Mesendoderm (in vitro differentiated cells): ENCODE measurements at regions not wholly inside any gene's neighbourhood (a gene's known extent, or its start where the extent isn't known, plus 50 kb on each side); places are given as distances from the start of the nearest gene placed in this dataset.

Experiments
- DNase-seq: peaks from one replicate; pipeline ENCODE4 v3.0.0; 2013
- H2AK5ac ChIP-seq: 2 replicates; pipeline ENCODE4 v1.6.1; 2013; ENCODE audit warnings: low read length, inconsistent platforms
- H2BK120ac ChIP-seq: 2 replicates; pipeline ENCODE4 v1.6.1; 2013; ENCODE audit warnings: low read depth, mild to moderate bottlenecking, low read length, moderate library complexity, mixed read lengths
- H2BK15ac ChIP-seq: replicated peaks from 2 replicates; pipeline ENCODE4 v1.6.1; 2013; ENCODE audit warnings: low read depth, mild to moderate bottlenecking, moderate library complexity
- H2BK5ac ChIP-seq: 2 replicates; pipeline ENCODE4 v1.6.1; 2013; ENCODE audit warnings: low read length, inconsistent platforms
- H3K18ac ChIP-seq: 2 replicates; pipeline ENCODE4 v1.6.1; 2013; ENCODE audit warnings: mild to moderate bottlenecking, low read length, mixed read lengths
- H3K23ac ChIP-seq: one replicate; pipeline ENCODE4 v1.6.1; 2013; ENCODE audit warnings: low read length
- H3K27ac ChIP-seq: 2 replicates; pipeline ENCODE4 v1.5.1; 2013; ENCODE audit warnings: low read depth, mild to moderate bottlenecking, inconsistent platforms, low read length, moderate library complexity
- H3K27me3 ChIP-seq: 2 replicates; pipeline ENCODE4 v1.6.1; 2013; ENCODE audit warnings: low read length, control low read depth, mild to moderate bottlenecking, inconsistent platforms; ENCODE audit not compliant: insufficient read depth, poor library complexity
- H3K36me3 ChIP-seq: 2 replicates; pipeline ENCODE4 v1.6.1; 2013; ENCODE audit warnings: low read length, inconsistent platforms; ENCODE audit not compliant: control insufficient read depth, insufficient read depth
- H3K4ac ChIP-seq: one replicate; pipeline ENCODE4 v1.6.1; 2013; ENCODE audit warnings: low read depth, mild to moderate bottlenecking, low read length, moderate library complexity
- H3K4me1 ChIP-seq: 2 replicates; pipeline ENCODE4 v1.6.1; 2013; ENCODE audit warnings: low read depth, low read length, inconsistent platforms; ENCODE audit not compliant: control insufficient read depth
- H3K4me2 ChIP-seq: 2 replicates; pipeline ENCODE4 v1.6.1; 2013; ENCODE audit warnings: low read length
- H3K4me3 ChIP-seq: 2 replicates; pipeline ENCODE4 v1.5.1; 2013; ENCODE audit warnings: mild to moderate bottlenecking, low read length
- H3K56ac ChIP-seq: one replicate; pipeline ENCODE4 v1.6.1; 2013; ENCODE audit warnings: low read length
- H3K79me1 ChIP-seq: 2 replicates; pipeline ENCODE4 v1.6.1; 2013; ENCODE audit warnings: low read length, inconsistent platforms
- H3K79me2 ChIP-seq: 2 replicates; pipeline ENCODE4 v1.6.1; 2013; ENCODE audit warnings: mild to moderate bottlenecking, low read length; ENCODE audit not compliant: control insufficient read depth, insufficient read depth
- H3K9ac ChIP-seq: 2 replicates; pipeline ENCODE4 v1.6.1; 2013; ENCODE audit warnings: low read length, inconsistent platforms
- H4K5ac ChIP-seq: one replicate; pipeline ENCODE4 v1.6.1; 2013; ENCODE audit warnings: low read length
- H4K8ac ChIP-seq: one replicate; pipeline ENCODE4 v1.6.1; 2013; ENCODE audit warnings: low read depth, mild to moderate bottlenecking, control low read depth, low read length, moderate library complexity
- WGBS: extraction: QIAGEN DNeasy Blood & Tissue Kit; methylation state at CpG from one replicate; pipeline ENCODE4 v1.1.7; 2013; ENCODE audit warnings: low lambda C conversion rate, missing lambda C conversion rate; ENCODE audit not compliant: insufficient coverage; ENCODE audit errors: extremely low coverage; 5-methylcytosine and 5-hydroxymethylcytosine counted together

- no peak overlapping the region for H3K18ac ChIP-seq
- no peaks in the 10 kb centered on the region for H3K79me2 ChIP-seq
- no peak for DNase-seq
- no peak overlapping the region for H4K5ac ChIP-seq
- no peaks in the 10 kb centered on the region for H3K27me3 ChIP-seq
- WGBS = no CpG with 5 or more reads among the region's 2 CpGs
- no peak overlapping the region for H4K8ac ChIP-seq
- H2BK120ac ChIP-seq = no peak overlapping the region
- no peaks in the 10 kb centered on the region for H3K79me1 ChIP-seq
- H3K4ac ChIP-seq = no peak overlapping the region
- no peak overlapping the region for H3K27ac ChIP-seq
- H2BK15ac ChIP-seq = no peak overlapping the region
- H3K4me1 ChIP-seq = no peaks in the 10 kb centered on the region
- H3K56ac ChIP-seq = no peak overlapping the region
- no peak overlapping the region for H3K4me3 ChIP-seq
- no peak overlapping the region for H3K9ac ChIP-seq
- no peak overlapping the region for H3K23ac ChIP-seq
- H2BK5ac ChIP-seq = no peak overlapping the region
- H3K36me3 ChIP-seq = no peaks in the 10 kb centered on the region
- H3K4me2 ChIP-seq = no peak overlapping the region
- H2AK5ac ChIP-seq = no peak overlapping the region
These were observed 1039.1 kb upstream of the INTU start for GRCh38 chr4:126593626-126594025.

DNA sequence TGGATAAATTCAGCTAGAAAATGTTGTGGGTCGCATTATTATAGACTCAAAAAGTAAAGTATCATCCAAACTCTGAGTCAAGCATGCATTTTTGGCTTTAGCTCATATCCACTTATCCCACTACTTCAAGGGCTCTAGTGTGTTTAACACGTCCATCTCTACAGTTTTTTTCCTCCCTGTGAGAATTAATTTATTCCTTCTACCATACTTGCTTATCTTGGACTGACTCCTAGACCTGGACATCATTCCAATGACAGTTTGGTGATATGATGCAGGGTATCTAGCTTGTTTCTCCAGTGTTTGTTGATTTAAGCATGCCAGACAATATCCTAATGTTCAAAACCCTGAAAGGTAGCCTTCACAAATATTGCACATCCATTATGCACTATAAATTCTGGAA, 1037.1 kb upstream of the INTU start:
- no peak overlapping the region for H2BK120ac ChIP-seq
- no peak overlapping the region for H3K9ac ChIP-seq
- no peaks in the 10 kb centered on the region for H3K27me3 ChIP-seq
- no peaks in the 10 kb centered on the region for H3K79me1 ChIP-seq
- H3K27ac ChIP-seq = no peak overlapping the region
- H4K8ac ChIP-seq = no peak overlapping the region
- no peak overlapping the region for H3K4me3 ChIP-seq
- H2BK5ac ChIP-seq = no peak overlapping the region
- no peak for DNase-seq
- no peaks in the 10 kb centered on the region for H3K4me1 ChIP-seq
- H4K5ac ChIP-seq = no peak overlapping the region
- no peak overlapping the region for H3K18ac ChIP-seq
- no peaks in the 10 kb centered on the region for H3K79me2 ChIP-seq
- H3K4ac ChIP-seq = no peak overlapping the region
- H2AK5ac ChIP-seq = no peak overlapping the region
- no CpG with 5 or more reads among the region's 2 CpGs for WGBS
- H3K4me2 ChIP-seq = no peak overlapping the region
- H3K23ac ChIP-seq = no peak overlapping the region
- H3K56ac ChIP-seq = no peak overlapping the region
- no peaks in the 10 kb centered on the region for H3K36me3 ChIP-seq
- no peak overlapping the region for H2BK15ac ChIP-seq

DNA sequence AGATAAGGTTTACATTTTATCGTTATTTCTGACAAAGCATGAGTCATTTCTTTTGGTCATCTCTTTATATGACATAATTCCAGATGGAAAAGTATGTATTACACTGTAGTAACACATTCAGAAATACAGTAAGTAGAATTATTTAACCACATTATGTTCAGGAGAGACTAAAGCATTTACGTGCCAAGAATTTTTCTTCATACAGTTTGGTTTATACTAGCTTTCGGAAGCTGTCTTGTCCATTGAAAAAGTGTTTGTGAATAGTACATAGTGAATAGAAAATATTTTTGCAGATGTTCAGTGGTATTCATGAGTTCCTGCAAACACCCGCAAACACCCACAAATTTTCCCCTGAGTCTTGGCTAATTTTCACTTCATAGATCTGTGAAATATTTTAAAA, 1033.0 kb upstream of the INTU start:
- Histone ChIP-seq H2BK5ac (no peak overlapping the region), H3K23ac (no peak overlapping the region), H3K18ac (no peak overlapping the region), H3K27ac (no peak overlapping the region), H3K4ac (no peak overlapping the region), H3K79me1 (no peaks in the 10 kb centered on the region), H3K79me2 (no peaks in the 10 kb centered on the region), H3K27me3 (no peaks in the 10 kb centered on the region), H3K56ac (no peak overlapping the region), H4K5ac (no peak overlapping the region), H3K4me2 (no peak overlapping the region), H3K4me3 (no peak overlapping the region), H2BK120ac (no peak overlapping the region), H3K4me1 (no peaks in the 10 kb centered on the region), H4K8ac (no peak overlapping the region), H2AK5ac (no peak overlapping the region), H2BK15ac (no peak overlapping the region), H3K9ac (no peak overlapping the region), H3K36me3 (no peaks in the 10 kb centered on the region)
- DNase-seq = no peak
- WGBS = no CpG with 5 or more reads among the region's 4 CpGs

DNA sequence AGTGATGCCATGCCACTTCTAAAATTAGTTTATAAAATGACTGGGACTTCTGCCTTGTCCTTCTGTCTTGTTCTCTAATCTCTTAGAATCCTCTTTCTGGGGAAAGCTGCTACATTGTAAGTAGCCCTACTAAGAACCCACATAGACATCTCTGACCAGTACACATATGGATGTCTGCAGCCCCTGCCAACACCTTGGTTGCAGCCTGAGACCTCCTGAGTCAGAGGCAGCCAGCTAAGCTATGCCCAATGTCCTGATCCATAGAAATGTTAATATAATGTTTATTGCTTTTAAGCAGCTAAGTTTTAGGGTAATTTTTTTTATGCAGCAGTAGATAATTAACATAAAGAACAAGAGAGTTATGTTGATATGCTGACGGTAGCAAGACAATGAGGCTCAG, 1029.5 kb upstream of the INTU start:
- DNase-seq = no peak
- no CpG with 5 or more reads among the region's 1 CpG for WGBS

DNA sequence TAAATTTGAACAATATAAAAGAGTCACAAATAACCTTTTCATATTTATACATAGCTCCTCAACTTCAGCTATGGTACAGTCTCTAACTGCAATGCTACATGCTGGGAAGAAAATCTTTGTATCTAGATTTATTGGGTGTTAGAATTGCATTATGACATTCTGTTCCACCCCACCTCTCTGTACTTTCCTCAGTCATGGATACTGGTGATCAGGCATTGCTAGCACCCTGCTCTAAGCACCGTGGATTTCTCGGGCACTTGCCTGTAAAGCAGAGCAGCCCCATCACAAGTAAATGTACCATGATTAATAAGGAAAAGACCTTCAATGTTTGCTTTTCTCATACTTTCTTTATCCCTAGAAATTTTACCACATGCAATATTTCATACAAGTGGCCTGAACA, 1028.9 kb upstream of the INTU start:
- Histone ChIP-seq H2AK5ac (no peak overlapping the region), H3K4me2 (no peak overlapping the region), H3K36me3 (no peaks in the 10 kb centered on the region), H3K79me2 (no peaks in the 10 kb centered on the region), H4K5ac (no peak overlapping the region), H2BK120ac (no peak overlapping the region), H4K8ac (no peak overlapping the region), H3K27ac (no peak overlapping the region), H2BK15ac (no peak overlapping the region), H3K27me3 (no peaks in the 10 kb centered on the region), H3K4me1 (no peaks in the 10 kb centered on the region), H3K4me3 (no peak overlapping the region), H3K79me1 (no peaks in the 10 kb centered on the region), H3K18ac (no peak overlapping the region), H3K9ac (no peak overlapping the region), H3K56ac (no peak overlapping the region), H3K23ac (no peak overlapping the region), H3K4ac (no peak overlapping the region), H2BK5ac (no peak overlapping the region)
- no peak for DNase-seq
- no CpG with 5 or more reads among the region's 2 CpGs for WGBS

More for the DNA sequence above, 1029.5 kb upstream of the INTU start:
- H3K27ac ChIP-seq = no peak overlapping the region
- no peak overlapping the region for H3K9ac ChIP-seq
- H3K4ac ChIP-seq = no peak overlapping the region
- H3K18ac ChIP-seq = no peak overlapping the region
- no peaks in the 10 kb centered on the region for H3K4me1 ChIP-seq
- H3K23ac ChIP-seq = no peak overlapping the region
- H4K8ac ChIP-seq = no peak overlapping the region
- H4K5ac ChIP-seq = no peak overlapping the region
- no peak overlapping the region for H3K56ac ChIP-seq
- H3K36me3 ChIP-seq = no peaks in the 10 kb centered on the region
- no peaks in the 10 kb centered on the region for H3K79me2 ChIP-seq
- no peak overlapping the region for H2BK15ac ChIP-seq
- H3K27me3 ChIP-seq = no peaks in the 10 kb centered on the region
- no peaks in the 10 kb centered on the region for H3K79me1 ChIP-seq
- H3K4me3 ChIP-seq = no peak overlapping the region
- H2BK5ac ChIP-seq = no peak overlapping the region
- H2AK5ac ChIP-seq = no peak overlapping the region
- no peak overlapping the region for H2BK120ac ChIP-seq
- no peak overlapping the region for H3K4me2 ChIP-seq

GRCh38 chr4:126604268-126604867, 1028.4 kb upstream of the INTU start:
- Histone ChIP-seq H3K79me1 (no peaks in the 10 kb centered on the region), H3K4ac (no peak overlapping the region), H4K5ac (no peak overlapping the region), H3K4me3 (no peak overlapping the region), H2BK15ac (no peak overlapping the region), H3K36me3 (no peaks in the 10 kb centered on the region), H4K8ac (no peak overlapping the region), H2AK5ac (no peak overlapping the region), H3K23ac (no peak overlapping the region), H3K4me1 (no peaks in the 10 kb centered on the region), H3K18ac (no peak overlapping the region), H3K27me3 (no peaks in the 10 kb centered on the region), H3K56ac (no peak overlapping the region), H2BK120ac (no peak overlapping the region), H2BK5ac (no peak overlapping the region), H3K9ac (no peak overlapping the region), H3K4me2 (no peak overlapping the region), H3K79me2 (no peaks in the 10 kb centered on the region), H3K27ac (no peak overlapping the region)
- no CpG with 5 or more reads among the region's 3 CpGs for WGBS
- DNase-seq = peak; percentile 52
